ENCODE measurements at regions not wholly inside any gene's neighbourhood (a gene's known extent, or its start where the extent isn't known, plus 50 kb on each side); places are given as distances from the start of the nearest gene placed in this dataset.
A peak's percentile ranks its signal among the peaks of the same experiment; 100 is the strongest.

DNA sequence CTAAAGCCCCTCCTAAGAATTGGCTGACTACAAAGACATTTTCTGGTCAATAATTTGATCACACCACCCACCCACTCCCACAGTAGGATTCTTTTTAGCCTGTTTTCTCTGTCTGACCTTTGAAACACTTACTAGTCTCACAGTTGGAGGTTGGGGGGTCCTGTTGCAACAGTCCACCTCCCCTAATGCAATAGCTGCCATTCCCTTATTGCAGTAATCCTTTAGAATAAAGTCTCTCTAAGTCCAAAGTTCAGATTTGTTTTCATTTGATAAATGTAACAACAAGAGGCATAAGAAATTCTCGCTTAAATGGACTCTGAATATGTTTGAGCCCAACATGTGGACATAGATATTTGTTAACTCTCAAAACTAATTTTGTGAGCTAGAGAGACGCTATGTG, 1326.8 kb upstream of the TMEFF2 start:
- WGBS (ENCODE audit: insufficient coverage, insufficient read length): no CpG with 5 or more reads among the region's 2 CpGs
- no peak for DNase-seq (ENCODE audit: low read depth, low spot score)
- Histone ChIP-seq H3K36me3 (ENCODE audit: control insufficient read depth, insufficient read depth, low read length) (no peaks in the 10 kb centered on the region; the same call in 1 of the 2 replicates), H3K4me3 (ENCODE audit: low read length) (no peak overlapping the region), H3K4me1 (ENCODE audit: control insufficient read depth, insufficient read depth, low read length) (no peaks in the 10 kb centered on the region), H3K27ac (ENCODE audit: low read length) (no peak overlapping the region), H3K27me3 (ENCODE audit: control insufficient read depth, insufficient read depth, low read length) (no peaks in the 10 kb centered on the region), H3K9me3 (ENCODE audit: control insufficient read depth, insufficient read depth, low read length) (no peaks in the 10 kb centered on the region)

DNA sequence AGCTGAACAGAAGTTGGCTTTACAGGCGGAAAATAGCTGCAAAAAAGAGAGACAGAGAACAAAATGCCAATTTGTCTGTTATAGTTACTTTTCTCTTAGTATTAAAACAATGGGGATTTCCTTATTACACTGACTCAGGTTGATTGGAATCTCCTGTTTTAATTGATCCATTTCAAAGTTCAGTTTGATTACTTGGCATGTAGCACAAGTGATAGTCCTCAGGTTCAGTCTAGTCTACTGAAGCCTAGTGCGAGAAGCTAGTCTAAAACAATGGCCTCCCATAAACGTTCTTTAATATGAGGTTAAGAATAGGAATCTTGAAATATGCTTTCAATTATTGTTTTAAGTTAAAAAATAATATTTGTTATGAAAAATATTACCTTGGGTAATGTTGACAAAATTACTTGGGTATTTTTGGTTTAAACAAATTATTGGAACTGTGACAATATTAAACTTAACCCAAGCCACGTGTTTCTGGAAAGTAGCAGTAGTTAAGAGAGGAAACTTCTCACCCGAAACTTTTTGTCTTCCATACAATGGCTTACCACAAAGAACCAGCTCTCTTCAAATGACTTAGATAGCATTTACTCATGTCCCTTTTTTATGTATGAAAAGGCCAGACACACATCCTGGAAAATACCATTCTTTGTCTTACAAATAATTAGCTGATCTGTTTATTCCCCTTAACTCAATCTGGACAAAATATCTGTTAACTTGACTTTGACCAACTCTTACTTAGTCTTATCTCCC, 1326.2 kb upstream of the TMEFF2 start:
- no peak for DNase-seq (ENCODE audit: low read depth, low spot score)
- H3K27ac ChIP-seq (ENCODE audit: low read length): no peak overlapping the region
- no peaks in the 10 kb centered on the region; the same call in 1 of the 2 replicates for H3K36me3 ChIP-seq (ENCODE audit: control insufficient read depth, insufficient read depth, low read length)
- no peaks in the 10 kb centered on the region for H3K4me1 ChIP-seq (ENCODE audit: control insufficient read depth, insufficient read depth, low read length)
- no peaks in the 10 kb centered on the region for H3K27me3 ChIP-seq (ENCODE audit: control insufficient read depth, insufficient read depth, low read length)
- no peaks in the 10 kb centered on the region for H3K9me3 ChIP-seq (ENCODE audit: control insufficient read depth, insufficient read depth, low read length)
- no CpG with 5 or more reads among the region's 5 CpGs for WGBS (ENCODE audit: insufficient coverage, insufficient read length)
- H3K4me3 ChIP-seq (ENCODE audit: low read length): no peak overlapping the region

DNA sequence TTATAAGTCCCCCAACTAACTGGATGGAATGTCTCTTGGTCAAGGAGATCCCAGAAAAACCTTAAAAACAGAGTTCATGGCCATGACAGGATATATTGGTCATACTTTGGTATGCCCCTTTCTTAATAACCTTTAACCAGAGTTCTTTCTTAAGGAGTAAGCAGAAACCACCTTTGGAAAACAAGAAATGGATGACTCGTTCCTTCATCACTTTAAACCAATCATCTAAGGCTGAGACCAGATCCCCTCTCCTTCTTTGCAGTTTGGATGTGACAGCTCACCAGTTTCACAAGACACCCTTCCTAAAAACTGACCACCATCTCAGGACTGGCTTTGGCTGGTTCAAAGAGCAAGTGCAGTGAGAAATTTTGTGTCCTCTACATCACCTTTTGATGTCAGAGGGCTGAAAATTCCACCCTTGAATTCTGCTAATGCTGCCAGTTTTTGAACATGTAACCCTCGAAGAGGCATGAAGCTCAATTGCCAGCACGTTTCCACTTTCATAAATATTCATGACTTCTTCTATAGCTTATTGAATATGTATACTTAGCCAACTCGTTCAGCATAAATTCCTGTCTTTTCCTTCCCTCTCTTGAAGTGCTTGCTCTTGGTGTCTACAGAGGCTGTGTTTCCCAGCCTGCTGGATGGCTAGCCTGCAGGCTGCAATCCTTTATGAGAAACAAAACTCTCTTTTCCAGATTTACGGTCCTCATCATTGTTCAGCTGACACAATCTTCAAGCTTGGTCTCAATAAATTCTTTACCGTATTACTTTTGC, 1323.5 kb upstream of the TMEFF2 start:
- no peak for DNase-seq (ENCODE audit: low read depth, low spot score)
- H3K27ac ChIP-seq (ENCODE audit: low read length): no peak overlapping the region

DNA sequence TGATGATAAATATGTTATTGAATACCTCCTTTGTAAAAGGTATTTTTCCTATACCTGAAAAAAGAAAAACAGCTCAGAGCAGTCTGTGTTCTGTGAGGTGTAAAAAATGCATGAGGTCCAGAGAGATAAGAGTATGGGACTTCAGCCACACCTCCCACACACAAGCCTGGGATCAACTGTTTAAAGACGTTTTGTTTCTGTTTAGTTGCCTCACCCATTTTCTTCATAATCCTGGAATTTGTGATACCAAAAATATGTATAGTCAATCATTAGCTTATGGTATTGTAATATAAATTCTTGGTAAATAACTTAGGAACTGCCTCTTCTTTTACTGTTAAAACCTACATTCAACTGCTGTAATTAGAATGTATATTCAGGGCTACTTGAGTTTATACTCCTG, 1322.9 kb upstream of the TMEFF2 start:
- H3K4me1 ChIP-seq (ENCODE audit: control insufficient read depth, insufficient read depth, low read length): no peaks in the 10 kb centered on the region
- H3K27me3 ChIP-seq (ENCODE audit: control insufficient read depth, insufficient read depth, low read length): no peaks in the 10 kb centered on the region
- H3K27ac ChIP-seq (ENCODE audit: low read length): no peak overlapping the region
- DNase-seq (ENCODE audit: low read depth, low spot score): no peak
- no CpG with 5 or more reads among the region's 1 CpG for WGBS (ENCODE audit: insufficient coverage, insufficient read length)
- no peaks in the 10 kb centered on the region; the same call in 1 of the 2 replicates for H3K36me3 ChIP-seq (ENCODE audit: control insufficient read depth, insufficient read depth, low read length)
- H3K4me3 ChIP-seq (ENCODE audit: low read length): no peak overlapping the region
- no peaks in the 10 kb centered on the region for H3K9me3 ChIP-seq (ENCODE audit: control insufficient read depth, insufficient read depth, low read length)

More for the DNA sequence above, 1323.5 kb upstream of the TMEFF2 start:
- Histone ChIP-seq H3K4me3 (ENCODE audit: low read length) (no peak overlapping the region), H3K36me3 (ENCODE audit: control insufficient read depth, insufficient read depth, low read length) (no peaks in the 10 kb centered on the region; the same call in 1 of the 2 replicates), H3K27me3 (ENCODE audit: control insufficient read depth, insufficient read depth, low read length) (no peaks in the 10 kb centered on the region), H3K4me1 (ENCODE audit: control insufficient read depth, insufficient read depth, low read length) (no peaks in the 10 kb centered on the region), H3K9me3 (ENCODE audit: control insufficient read depth, insufficient read depth, low read length) (no peaks in the 10 kb centered on the region)
- no CpG with 5 or more reads among the region's 6 CpGs for WGBS (ENCODE audit: insufficient coverage, insufficient read length)

DNA sequence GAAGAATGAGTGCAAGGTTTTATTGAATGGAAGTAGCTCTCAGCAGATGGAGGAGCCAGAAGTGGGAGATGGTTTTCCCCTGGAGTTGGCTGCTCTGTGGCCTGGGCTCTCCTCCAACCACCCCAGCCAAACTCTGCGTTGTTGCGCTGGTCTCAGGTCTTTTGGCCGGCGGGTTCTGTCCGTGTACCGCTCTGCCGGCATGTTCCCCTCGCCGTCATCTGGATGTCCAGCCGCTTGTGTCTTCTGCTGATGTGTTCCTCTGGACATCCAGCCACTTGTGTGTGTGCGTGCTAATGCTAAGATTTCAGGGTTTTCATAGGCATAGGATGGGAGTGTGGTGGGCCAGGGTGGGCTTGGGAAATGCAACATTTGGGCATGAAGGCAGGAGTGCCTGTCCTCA, 1311.3 kb upstream of the TMEFF2 start:
- H3K27me3 ChIP-seq (ENCODE audit: control insufficient read depth, insufficient read depth, low read length): no peaks in the 10 kb centered on the region
- no CpG with 5 or more reads among the region's 11 CpGs for WGBS (ENCODE audit: insufficient coverage, insufficient read length)
- no peaks in the 10 kb centered on the region for H3K36me3 ChIP-seq (ENCODE audit: control insufficient read depth, insufficient read depth, low read length)
- no peak for DNase-seq (ENCODE audit: low read depth, low spot score)
- no peaks in the 10 kb centered on the region for H3K9me3 ChIP-seq (ENCODE audit: control insufficient read depth, insufficient read depth, low read length)
- H3K27ac ChIP-seq (ENCODE audit: low read length): no peak overlapping the region
- no peaks in the 10 kb centered on the region; the same call in 1 of the 2 replicates for H3K4me1 ChIP-seq (ENCODE audit: control insufficient read depth, insufficient read depth, low read length)
- no peak overlapping the region for H3K4me3 ChIP-seq (ENCODE audit: low read length)

DNA sequence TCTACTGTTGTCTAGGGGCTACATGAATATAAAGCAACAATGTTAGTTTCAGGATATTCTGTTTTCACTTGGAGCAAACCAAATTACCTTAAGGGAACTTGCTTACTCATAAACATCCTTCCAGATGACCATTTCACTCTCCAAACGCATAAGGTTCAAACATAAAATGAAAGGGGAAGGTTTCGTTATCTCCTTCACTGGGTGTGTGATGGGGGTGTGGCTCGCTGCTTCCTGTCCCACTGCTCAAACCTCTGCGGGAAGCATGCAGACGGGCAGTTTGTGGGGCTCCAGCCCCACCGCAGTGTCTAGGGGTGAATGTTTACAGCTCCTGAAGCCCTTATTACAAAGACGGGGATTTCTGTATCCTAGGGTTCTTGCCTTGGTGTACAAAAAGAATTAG, 1310.9 kb upstream of the TMEFF2 start:
- Histone ChIP-seq H3K27me3 (ENCODE audit: control insufficient read depth, insufficient read depth, low read length) (no peaks in the 10 kb centered on the region), H3K27ac (ENCODE audit: low read length) (no peak overlapping the region), H3K4me1 (ENCODE audit: control insufficient read depth, insufficient read depth, low read length) (no peaks in the 10 kb centered on the region; the same call in 1 of the 2 replicates), H3K9me3 (ENCODE audit: control insufficient read depth, insufficient read depth, low read length) (no peaks in the 10 kb centered on the region), H3K4me3 (ENCODE audit: low read length) (no peak overlapping the region), H3K36me3 (ENCODE audit: control insufficient read depth, insufficient read depth, low read length) (no peaks in the 10 kb centered on the region)
- WGBS (ENCODE audit: insufficient coverage, insufficient read length): no CpG with 5 or more reads among the region's 7 CpGs
- DNase-seq (ENCODE audit: low read depth, low spot score): no peak

DNA sequence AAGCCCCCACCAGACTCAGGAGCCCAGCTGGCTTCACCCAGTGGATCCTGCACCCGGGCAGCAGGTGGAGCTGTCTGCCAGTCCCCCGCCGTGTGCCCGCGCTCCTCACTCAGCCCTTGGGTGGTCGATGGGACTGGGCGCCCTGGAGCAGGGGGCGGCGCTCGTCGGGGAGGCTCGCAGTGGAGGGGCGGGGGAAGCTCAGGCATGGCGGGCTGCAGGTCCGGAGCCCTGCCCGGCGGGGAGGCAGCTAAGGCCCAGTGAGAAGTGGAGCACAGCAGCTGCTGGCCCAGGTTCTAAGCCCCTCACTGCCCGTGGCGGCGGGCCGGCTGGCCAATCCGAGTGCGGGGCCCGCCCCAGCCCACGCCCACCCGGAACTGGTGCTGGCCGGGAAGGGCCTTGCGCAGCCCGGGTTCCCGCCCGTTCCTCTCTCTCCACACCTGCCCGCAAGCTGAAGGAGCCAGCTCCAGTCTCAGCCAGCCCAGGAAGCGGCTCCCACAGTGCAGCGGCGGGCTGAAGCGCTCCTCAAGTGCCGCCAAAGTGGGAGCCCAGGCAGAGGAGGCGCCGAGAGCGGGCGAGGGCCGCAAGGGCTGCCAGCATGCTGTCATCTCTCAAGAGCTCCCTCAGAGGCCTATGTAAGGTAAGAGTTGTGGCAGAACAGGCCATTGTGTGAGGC, 1307.8 kb upstream of the TMEFF2 start:
- H3K36me3 ChIP-seq (ENCODE audit: control insufficient read depth, insufficient read depth, low read length): no peaks in the 10 kb centered on the region
- H3K27ac ChIP-seq (ENCODE audit: low read length): no peak overlapping the region
- no peaks in the 10 kb centered on the region for H3K27me3 ChIP-seq (ENCODE audit: control insufficient read depth, insufficient read depth, low read length)
- H3K9me3 ChIP-seq (ENCODE audit: control insufficient read depth, insufficient read depth, low read length): no peaks in the 10 kb centered on the region
- DNase-seq (ENCODE audit: low read depth, low spot score): peak; percentile 27
- peak overlapping the region; percentile 30; the same call in 1 of the 2 replicates for H3K4me3 ChIP-seq (ENCODE audit: low read length)
- no peaks in the 10 kb centered on the region; the same call in 1 of the 2 replicates for H3K4me1 ChIP-seq (ENCODE audit: control insufficient read depth, insufficient read depth, low read length)
- WGBS (ENCODE audit: insufficient coverage, insufficient read length): no CpG with 5 or more reads among the region's 42 CpGs

DNA sequence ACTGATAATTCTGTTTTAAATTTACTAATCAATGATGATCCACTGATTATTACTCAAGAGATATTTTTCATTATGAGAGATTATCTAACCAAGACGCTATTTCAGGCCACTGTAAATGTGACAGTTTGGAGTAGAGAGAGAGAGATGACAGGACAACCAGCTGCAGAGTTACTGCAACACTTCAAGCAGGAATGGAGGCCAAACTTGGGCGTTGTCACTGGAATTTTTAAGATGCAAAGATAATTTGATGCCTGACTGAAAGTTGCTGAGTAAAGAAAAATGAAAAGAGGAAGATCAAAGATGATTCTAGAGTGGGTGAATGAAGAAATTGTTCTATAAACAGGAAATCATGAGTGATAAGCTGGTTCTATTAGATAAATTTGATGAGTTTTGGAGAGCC, 1302.1 kb upstream of the TMEFF2 start:
- Histone ChIP-seq H3K4me3 (ENCODE audit: low read length) (no peak overlapping the region), H3K36me3 (ENCODE audit: control insufficient read depth, insufficient read depth, low read length) (no peaks in the 10 kb centered on the region), H3K27me3 (ENCODE audit: control insufficient read depth, insufficient read depth, low read length) (no peaks in the 10 kb centered on the region), H3K27ac (ENCODE audit: low read length) (no peak overlapping the region), H3K9me3 (ENCODE audit: control insufficient read depth, insufficient read depth, low read length) (no peaks in the 10 kb centered on the region), H3K4me1 (ENCODE audit: control insufficient read depth, insufficient read depth, low read length) (no peaks in the 10 kb centered on the region)
- DNase-seq (ENCODE audit: low read depth, low spot score): no peak
- WGBS (ENCODE audit: insufficient coverage, insufficient read length): no CpG with 5 or more reads among the region's 2 CpGs

DNA sequence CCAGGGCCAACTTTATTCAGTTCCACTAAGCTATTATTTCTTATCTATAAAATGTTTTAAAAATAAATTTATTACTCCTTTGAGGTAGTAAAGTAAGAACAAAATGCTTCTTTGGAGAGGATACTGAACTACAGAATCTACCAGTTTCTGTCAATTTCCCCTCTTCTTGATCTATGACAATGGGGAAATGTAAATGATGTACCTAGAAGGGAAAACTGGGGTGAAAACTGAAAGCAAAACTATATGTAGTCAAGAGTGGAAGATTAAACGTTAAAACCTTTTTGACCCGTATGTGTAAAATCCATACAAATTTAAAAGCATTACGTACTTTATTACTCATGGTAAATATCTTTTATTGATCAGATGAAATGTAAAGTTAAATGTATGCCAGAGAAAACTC, 1287.8 kb upstream of the TMEFF2 start:
- Histone ChIP-seq H3K27ac (ENCODE audit: low read length) (no peak overlapping the region), H3K4me1 (ENCODE audit: control insufficient read depth, insufficient read depth, low read length) (no peaks in the 10 kb centered on the region), H3K27me3 (ENCODE audit: control insufficient read depth, insufficient read depth, low read length) (no peaks in the 10 kb centered on the region), H3K4me3 (ENCODE audit: low read length) (no peak overlapping the region), H3K9me3 (ENCODE audit: control insufficient read depth, insufficient read depth, low read length) (no peaks in the 10 kb centered on the region), H3K36me3 (ENCODE audit: control insufficient read depth, insufficient read depth, low read length) (no peaks in the 10 kb centered on the region)
- DNase-seq (ENCODE audit: low read depth, low spot score): no peak
- WGBS (ENCODE audit: insufficient coverage, insufficient read length): no CpG with 5 or more reads among the region's 3 CpGs

DNA sequence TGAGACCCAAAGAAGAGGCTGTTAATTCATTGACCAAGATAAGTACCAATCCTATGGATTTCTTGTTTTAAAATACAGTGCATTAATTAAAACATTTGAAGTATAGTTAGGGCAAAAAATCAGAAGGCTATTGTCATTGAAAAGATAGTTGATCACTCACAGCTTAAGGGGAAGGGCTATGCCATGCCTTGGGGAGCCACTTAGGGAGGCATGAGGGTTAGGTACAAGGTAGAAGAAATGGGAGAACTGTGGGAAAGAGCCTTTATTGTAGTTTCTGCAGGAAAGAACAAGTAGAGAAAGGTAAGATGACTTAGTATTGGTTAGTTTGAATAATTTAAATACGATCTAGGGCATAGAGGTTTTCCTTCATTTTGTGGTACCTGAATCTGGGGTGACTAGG, 1285.5 kb upstream of the TMEFF2 start:
- no peaks in the 10 kb centered on the region for H3K9me3 ChIP-seq (ENCODE audit: control insufficient read depth, insufficient read depth, low read length)

More for the DNA sequence above, 1285.5 kb upstream of the TMEFF2 start:
- H3K4me3 ChIP-seq (ENCODE audit: low read length): no peak overlapping the region
- no peaks in the 10 kb centered on the region for H3K4me1 ChIP-seq (ENCODE audit: control insufficient read depth, insufficient read depth, low read length)
- H3K27ac ChIP-seq (ENCODE audit: low read length): no peak overlapping the region
- no peak for DNase-seq (ENCODE audit: low read depth, low spot score)
- no peaks in the 10 kb centered on the region for H3K36me3 ChIP-seq (ENCODE audit: control insufficient read depth, insufficient read depth, low read length)
- no peaks in the 10 kb centered on the region for H3K27me3 ChIP-seq (ENCODE audit: control insufficient read depth, insufficient read depth, low read length)
- WGBS (ENCODE audit: insufficient coverage, insufficient read length): no CpG with 5 or more reads among the region's 1 CpG

All from iPS DF 6.9 (cell line).